Superior temporal gyrus (tissue), 1 donor: ENCODE measurements at regions not wholly inside any gene's neighbourhood (a gene's known extent, or its start where the extent isn't known, plus 50 kb on each side); places are given as distances from the start of the nearest gene placed in this dataset.

Experiments used
- DNase-seq: peaks from one replicate; pipeline ENCODE4 v3.0.0-alpha.2; 2016; ENCODE audit errors: extremely low spot score

- DNase-seq = no peak
Measured at GRCh38 chr13:22496803-22497508, 683.8 kb upstream of the SGCG start.

- no peak for DNase-seq
Measured at GRCh38 chr13:22497991-22498780, 682.6 kb upstream of the SGCG start.

- DNase-seq = no peak
Measured at GRCh38 chr13:22499919-22500318, 680.9 kb upstream of the SGCG start.

GRCh38 chr13:22505489-22505888 lies 675.3 kb upstream of the SGCG start:
- DNase-seq = no peak

- DNase-seq = no peak
Measured at GRCh38 chr13:22506096-22506691, 674.6 kb upstream of the SGCG start.

- no peak for DNase-seq
Measured at GRCh38 chr13:22517544-22517943, 663.2 kb upstream of the SGCG start.

GRCh38 chr13:22536851-22537250 lies 643.9 kb upstream of the SGCG start:
- no peak for DNase-seq

GRCh38 chr13:22538400-22538799 lies 642.4 kb upstream of the SGCG start:
- DNase-seq = no peak

- DNase-seq = no peak
Measured at GRCh38 chr13:22549126-22549525, 631.7 kb upstream of the SGCG start.

- no peak for DNase-seq
Measured at GRCh38 chr13:22561581-22561980, 619.2 kb upstream of the SGCG start.

GRCh38 chr13:22562116-22562515 lies 618.7 kb upstream of the SGCG start:
- DNase-seq = no peak

GRCh38 chr13:22563272-22563671 lies 617.5 kb upstream of the SGCG start:
- no peak for DNase-seq

- no peak for DNase-seq
Measured at GRCh38 chr13:22569811-22570210, 611.0 kb upstream of the SGCG start.

GRCh38 chr13:22589880-22590279 lies 590.9 kb upstream of the SGCG start:
- no peak for DNase-seq

GRCh38 chr13:22592515-22592914 lies 588.3 kb upstream of the SGCG start:
- no peak for DNase-seq

GRCh38 chr13:22594041-22594440 lies 586.7 kb upstream of the SGCG start:
- no peak for DNase-seq

- no peak for DNase-seq
Measured at GRCh38 chr13:22596171-22596863, 584.5 kb upstream of the SGCG start.

GRCh38 chr13:22599156-22599555 lies 581.6 kb upstream of the SGCG start:
- DNase-seq = no peak

- no peak for DNase-seq
Measured at GRCh38 chr13:22618002-22618401, 562.8 kb upstream of the SGCG start.

GRCh38 chr13:22625691-22626090 lies 555.1 kb upstream of the SGCG start:
- DNase-seq = no peak

GRCh38 chr13:22629374-22629773 lies 551.4 kb upstream of the SGCG start:
- DNase-seq = no peak

GRCh38 chr13:22642088-22642487 lies 538.7 kb upstream of the SGCG start:
- no peak for DNase-seq
